MCF 10A (cell line): ENCODE measurements at regions not wholly inside any gene's neighbourhood (a gene's known extent, or its start where the extent isn't known, plus 50 kb on each side); places are given as distances from the start of the nearest gene placed in this dataset.

Source experiments
- BruUV-seq: library from RNA; stranded (reverse); fragments of 400-500 nt; replicated peaks from 2 replicates; lab custom pipeline; 2021; lab: Mats Ljungman, UMichigan
- CTCF ChIA-PET: fragments of 300-600 bp; sonication (Branson Sonifier 250); formaldehyde crosslinking; extraction: SDS; loops from one replicate; lab custom pipeline; 2021; ENCODE audit warnings: antibody characterized with exemption, inconsistent platforms; lab: Yijun Ruan, JAX
- POLR2A ChIA-PET: fragments of 300-600, 350-650 bp; sonication (Branson Sonifier 250); formaldehyde crosslinking; extraction: SDS; loops from one replicate; lab custom pipeline; 2020; ENCODE audit warnings: antibody characterized with exemption, inconsistent platforms; lab: Yijun Ruan, JAX
- DNase-seq: peaks from one replicate; pipeline ENCODE4 v3.0.0-alpha.2; 2018; ENCODE audit not compliant: unreplicated experiment
- H3K27ac Mint-ChIP-seq: one replicate; pipeline ENCODE4 v1.8.0; 2022; ENCODE audit warnings: mild to moderate bottlenecking, low read depth, mixed read lengths; ENCODE audit not compliant: unreplicated experiment
- H3K27me3 Mint-ChIP-seq: one replicate; pipeline ENCODE4 v1.8.0; 2022; ENCODE audit warnings: mixed read lengths; ENCODE audit not compliant: insufficient read depth, unreplicated experiment
- H3K36me3 Mint-ChIP-seq: one replicate; pipeline ENCODE4 v1.8.0; 2022; ENCODE audit warnings: mild to moderate bottlenecking, moderate library complexity, mixed read lengths; ENCODE audit not compliant: insufficient read depth, unreplicated experiment
- H3K4me1 Mint-ChIP-seq: one replicate; pipeline ENCODE4 v1.8.0; 2022; ENCODE audit warnings: mixed read lengths; ENCODE audit not compliant: insufficient read depth, unreplicated experiment
- H3K4me3 Mint-ChIP-seq: one replicate; pipeline ENCODE4 v1.8.0; 2022; ENCODE audit warnings: mild to moderate bottlenecking, moderate library complexity, mixed read lengths; ENCODE audit not compliant: unreplicated experiment
- H3K9me3 Mint-ChIP-seq: one replicate; pipeline ENCODE4 v1.8.0; 2022; ENCODE audit warnings: mixed read lengths; ENCODE audit not compliant: unreplicated experiment
- CTCF ChIP-seq: fragments of 200-600 bp; IDR thresholded peaks from one replicate; pipeline ENCODE4 v1.8.0; 2022; ENCODE audit warnings: antibody characterized with exemption, mild to moderate bottlenecking; ENCODE audit not compliant: unreplicated experiment
- intact Hi-C: fragments of 100-400 bp; cut with micrococcal nuclease; formaldehyde crosslinking; loops from 2 replicates; pipeline ENCODE4 v1.14.1; 2022

- Mint-ChIP-seq H3K27ac (no peak overlapping the region), H3K36me3 (no peaks in the 10 kb centered on the region), H3K4me3 (no peak overlapping the region), H3K4me1 (no peaks in the 10 kb centered on the region), H3K9me3 (no peaks in the 10 kb centered on the region), H3K27me3 (peaks cover 74% of the 10 kb centered on the region)
- no peak for DNase-seq
- TF ChIP-seq CTCF, result no peak
- ChIA-PET CTCF (interaction anchor here (0.6 kb wide), 1 partner anchor 25 kb away, joined by 3 read pairs; no protein-coding TSS in a partner anchor), POLR2A (interaction anchor here (0.5 kb wide), 1 partner anchor 33 kb away, joined by 3 read pairs; no protein-coding TSS in a partner anchor)
- intact Hi-C loops, result no loop called here
- BruUV-seq, result no TSS peak
Observed at GRCh38 chrX:107552930-107553329, 75.4 kb upstream of the PRPS1 start.

- H3K36me3 Mint-ChIP-seq, result no peaks in the 10 kb centered on the region
- H3K27ac Mint-ChIP-seq, result no peak overlapping the region
- CTCF ChIA-PET, result no interaction called here
- TF ChIP-seq CTCF, result no peak
- no peak for DNase-seq
- no peaks in the 10 kb centered on the region for H3K9me3 Mint-ChIP-seq
- intact Hi-C loops, result no loop called here
- POLR2A ChIA-PET, result no interaction called here
- no peaks in the 10 kb centered on the region for H3K4me1 Mint-ChIP-seq
- no peak overlapping the region for H3K4me3 Mint-ChIP-seq
- no TSS peak for BruUV-seq
- peaks cover 65% of the 10 kb centered on the region for H3K27me3 Mint-ChIP-seq
Observed at GRCh38 chrX:107556967-107557366, 71.3 kb upstream of the PRPS1 start.

- Mint-ChIP-seq H3K9me3 (no peaks in the 10 kb centered on the region), H3K27ac (no peak overlapping the region), H3K4me1 (peaks cover 5% of the 10 kb centered on the region), H3K4me3 (no peak overlapping the region), H3K36me3 (no peaks in the 10 kb centered on the region), H3K27me3 (peaks cover 71% of the 10 kb centered on the region)
- TF ChIP-seq CTCF, result no peak
- no TSS peak for BruUV-seq
- no peak for DNase-seq
- POLR2A ChIA-PET, result no interaction called here
- intact Hi-C loops, result no loop called here
- CTCF ChIA-PET, result no interaction called here
Observed at GRCh38 chrX:107559506-107559905, 68.8 kb upstream of the PRPS1 start.

GRCh38 chrX:107560041-107560440, 68.3 kb upstream of the PRPS1 start:
- H3K27ac Mint-ChIP-seq, result no peak overlapping the region
- H3K4me3 Mint-ChIP-seq, result no peak overlapping the region
- CTCF ChIA-PET, result no interaction called here
- no peak for DNase-seq
- no peaks in the 10 kb centered on the region for H3K36me3 Mint-ChIP-seq
- peaks cover 65% of the 10 kb centered on the region for H3K27me3 Mint-ChIP-seq
- H3K4me1 Mint-ChIP-seq, result peaks cover 5% of the 10 kb centered on the region
- H3K9me3 Mint-ChIP-seq, result no peaks in the 10 kb centered on the region
- POLR2A ChIA-PET, result no interaction called here
- intact Hi-C loops, result no loop called here
- BruUV-seq, result no TSS peak
- no peak for TF ChIP-seq CTCF
